GM12892 (cell line): ENCODE measurements at regions not wholly inside any gene's neighbourhood (a gene's known extent, or its start where the extent isn't known, plus 50 kb on each side); places are given as distances from the start of the nearest gene placed in this dataset.
"Not testable (repeated sequence)": the region's sequence is repeated elsewhere in the genome, so short reads cannot be mapped to it uniquely, and the experiment has no call there.

Source experiments
- DNase-seq: peaks from one replicate; pipeline ENCODE4 v3.0.0; 2011; ENCODE audit not compliant: insufficient read length
- FAIRE-seq: peaks from 2 replicates; lab custom pipeline; 2011; peaks lifted over from hg19 to GRCh38; lab: Jason Lieb, UNC
- POLR2A ChIP-seq: IDR thresholded peaks from 2 replicates; pipeline ENCODE4 v1.6.1; 2011; ENCODE audit warnings: low read depth, low read length, control low read depth
- POLR2AphosphoS5 ChIP-seq: IDR thresholded peaks from 2 replicates; pipeline ENCODE4 v1.6.1; 2011; ENCODE audit warnings: low read depth, low read length, control low read depth
- TAF1 ChIP-seq: IDR thresholded peaks from 2 replicates; pipeline ENCODE4 v1.6.1; 2011; ENCODE audit warnings: low read depth, mild to moderate bottlenecking, control low read depth, low read length, borderline replicate concordance

- FAIRE-seq (no peak), DNase-seq (no peak)
- TF ChIP-seq POLR2A (no peak), TAF1 (no peak), POLR2AphosphoS5 (no peak)
Observed at GRCh38 chr15:91422797-91423196, 322.7 kb downstream of the SV2B start.

GRCh38 chr15:91424001-91424400 lies 323.9 kb downstream of the SV2B start:
- no peak for TF ChIP-seq TAF1
- TF ChIP-seq POLR2A = no peak
- TF ChIP-seq POLR2AphosphoS5 = no peak
- DNase-seq (no peak), FAIRE-seq (no peak)

GRCh38 chr15:91426412-91426811 lies 326.4 kb downstream of the SV2B start:
- no peak for FAIRE-seq
- no peak for DNase-seq
- TF ChIP-seq POLR2A (no peak), TAF1 (no peak), POLR2AphosphoS5 (no peak)

- DNase-seq (no peak), FAIRE-seq (no peak)
- TF ChIP-seq POLR2A (no peak), TAF1 (no peak), POLR2AphosphoS5 (no peak)
Observed at GRCh38 chr15:91429973-91430372, 329.9 kb downstream of the SV2B start.

GRCh38 chr15:91431041-91431715 lies 331.1 kb downstream of the SV2B start:
- FAIRE-seq (no peak), DNase-seq (no peak)
- TF ChIP-seq POLR2A = no peak
- no peak for TF ChIP-seq POLR2AphosphoS5
- no peak for TF ChIP-seq TAF1

GRCh38 chr15:91435113-91435512 lies 335.1 kb downstream of the SV2B start:
- no peak for DNase-seq
- FAIRE-seq = no peak
- TF ChIP-seq TAF1 = no peak
- TF ChIP-seq POLR2A = no peak
- TF ChIP-seq POLR2AphosphoS5 = no peak

- FAIRE-seq (no peak), DNase-seq (no peak)
- TF ChIP-seq POLR2A (no peak), TAF1 (no peak), POLR2AphosphoS5 (no peak)
Observed at GRCh38 chr15:91444656-91445055, 344.6 kb downstream of the SV2B start.

- TF ChIP-seq POLR2A = no peak
- TF ChIP-seq POLR2AphosphoS5 = no peak
- TF ChIP-seq TAF1 = no peak
- FAIRE-seq (no peak), DNase-seq (no peak)
Observed at GRCh38 chr15:91445695-91446228, 345.7 kb downstream of the SV2B start.

- TF ChIP-seq TAF1 (no peak), POLR2A (no peak), POLR2AphosphoS5 (no peak)
- no peak for DNase-seq
- FAIRE-seq = no peak
Observed at GRCh38 chr15:91447991-91448644, 348.1 kb downstream of the SV2B start.

- FAIRE-seq, DNase-seq: not testable (repeated sequence)
Observed at GRCh38 chr15:91453376-91453775, 353.3 kb downstream of the SV2B start.

- DNase-seq = no peak
- no peak for FAIRE-seq
- no peak for TF ChIP-seq TAF1
Observed at GRCh38 chr15:91456251-91456718, 356.2 kb downstream of the SV2B start.

GRCh38 chr15:91456921-91457320 lies 356.9 kb downstream of the SV2B start:
- DNase-seq (no peak), FAIRE-seq (no peak)
- TF ChIP-seq TAF1 = no peak
- TF ChIP-seq POLR2A = no peak
- no peak for TF ChIP-seq POLR2AphosphoS5
